SJSA1 (cell line): ENCODE measurements at regions not wholly inside any gene's neighbourhood (a gene's known extent, or its start where the extent isn't known, plus 50 kb on each side); places are given as distances from the start of the nearest gene placed in this dataset.

Source experiments
- DNase-seq, 2 experiments: peaks; one replicate each; pipeline ENCODE4 v3.0.0-alpha.2; 2015 to 2020; ENCODE audit warnings: low spot score in 2 of 2, low read depth in 1 of 2
- H3K27ac ChIP-seq: fragments of 250-450 bp; sonication (Bioruptor Pico); 2 replicates; pipeline ENCODE4 v1.5.1; 2020; ENCODE audit warnings: mild to moderate bottlenecking, moderate library complexity
- H3K27me3 ChIP-seq: fragments of 250-450 bp; sonication (Bioruptor Pico); replicated peaks from 2 replicates; pipeline ENCODE4 v1.5.1; 2020; ENCODE audit warnings: mild to moderate bottlenecking, moderate library complexity
- H3K36me3 ChIP-seq: fragments of 250-450 bp; sonication (Bioruptor Pico); 2 replicates; pipeline ENCODE4 v1.5.1; 2020; ENCODE audit warnings: mild to moderate bottlenecking
- H3K4me1 ChIP-seq: fragments of 250-450 bp; sonication (Bioruptor Pico); replicated peaks from 2 replicates; pipeline ENCODE4 v1.6.1; 2021; ENCODE audit warnings: mild to moderate bottlenecking
- H3K4me3 ChIP-seq: fragments of 250-450 bp; sonication (Bioruptor Pico); 2 replicates; pipeline ENCODE4 v1.5.1; 2020; ENCODE audit warnings: mild to moderate bottlenecking
- H3K9me3 ChIP-seq: fragments of 250-450 bp; sonication (Bioruptor Pico); replicated peaks from 2 replicates; pipeline ENCODE4 v1.5.1; 2020; ENCODE audit warnings: mild to moderate bottlenecking

DNA sequence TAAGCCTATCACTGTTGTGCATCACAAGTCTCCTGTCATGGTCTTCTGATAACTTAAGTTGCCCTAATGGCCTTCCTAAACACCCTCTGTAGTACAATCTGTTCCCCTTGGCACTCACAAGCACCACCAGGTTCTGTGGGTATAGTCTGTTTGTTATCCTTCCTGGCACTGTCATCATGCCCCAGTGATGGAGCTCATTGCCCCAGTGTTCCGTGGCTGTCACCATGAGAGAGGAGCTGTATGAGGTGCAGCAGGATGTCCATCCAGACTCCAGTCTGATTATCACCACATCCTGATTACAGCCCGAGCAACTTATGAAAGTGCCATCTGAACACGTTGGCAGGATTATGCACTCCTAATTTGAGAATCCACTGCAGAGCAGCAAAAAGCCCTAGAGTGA lies 380.1 kb downstream of the FRK start:
- Histone ChIP-seq H3K4me1 (no peaks in the 10 kb centered on the region), H3K4me3 (no peak overlapping the region), H3K9me3 (no peaks in the 10 kb centered on the region), H3K36me3 (no peaks in the 10 kb centered on the region), H3K27me3 (no peaks in the 10 kb centered on the region), H3K27ac (no peak overlapping the region)
- DNase-seq: no peak

DNA sequence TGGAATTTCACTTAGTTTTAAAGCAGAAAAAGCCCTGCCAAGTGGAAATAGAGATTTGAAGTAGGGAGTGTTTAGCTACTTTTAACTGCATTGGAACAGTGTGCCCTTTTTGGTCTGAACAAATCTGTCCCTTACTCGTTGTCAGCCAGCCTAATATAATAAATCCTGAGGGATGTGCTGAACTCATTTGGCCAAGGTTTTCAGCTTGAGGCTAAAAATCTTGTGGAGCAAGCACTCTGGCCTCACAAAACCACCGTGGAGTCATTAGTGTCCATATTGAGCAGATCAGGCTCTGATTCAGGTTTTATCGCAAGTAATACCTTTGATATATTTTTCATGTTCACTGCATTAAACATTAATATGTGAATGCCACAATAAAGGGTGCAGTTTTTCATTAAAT lies 383.5 kb downstream of the FRK start:
- no peaks in the 10 kb centered on the region for H3K27me3 ChIP-seq
- H3K9me3 ChIP-seq: no peaks in the 10 kb centered on the region
- no peak overlapping the region for H3K27ac ChIP-seq
- H3K4me1 ChIP-seq: no peaks in the 10 kb centered on the region
- H3K4me3 ChIP-seq: no peak overlapping the region
- no peak for DNase-seq
- H3K36me3 ChIP-seq: no peaks in the 10 kb centered on the region

DNA sequence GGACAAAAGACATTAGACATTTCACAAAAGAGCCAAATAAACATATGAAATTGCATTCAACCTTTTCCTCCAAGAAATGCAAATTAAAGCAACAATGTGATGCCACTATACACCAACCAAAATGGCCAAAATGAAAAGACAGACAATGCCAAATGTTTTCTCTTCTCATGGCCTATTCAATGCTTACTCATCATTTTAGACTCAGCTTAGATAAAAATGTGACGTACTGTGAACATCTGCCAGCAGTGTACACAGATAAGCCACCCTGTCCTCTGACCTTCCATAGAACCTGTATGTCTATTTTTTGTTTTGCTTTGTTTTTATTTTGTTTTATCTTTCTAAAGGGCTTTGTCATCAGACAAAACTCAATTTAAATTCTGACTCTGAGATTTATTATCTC lies 385.2 kb downstream of the FRK start:
- H3K4me1 ChIP-seq: no peaks in the 10 kb centered on the region
- 0 out of 2 replicates have a peak, but pooled peaks cover 6% of the 10 kb centered on the region for H3K27me3 ChIP-seq
- no peak overlapping the region for H3K27ac ChIP-seq
- no peak for DNase-seq
- H3K9me3 ChIP-seq: no peaks in the 10 kb centered on the region
- no peak overlapping the region for H3K4me3 ChIP-seq
- no peaks in the 10 kb centered on the region for H3K36me3 ChIP-seq

DNA sequence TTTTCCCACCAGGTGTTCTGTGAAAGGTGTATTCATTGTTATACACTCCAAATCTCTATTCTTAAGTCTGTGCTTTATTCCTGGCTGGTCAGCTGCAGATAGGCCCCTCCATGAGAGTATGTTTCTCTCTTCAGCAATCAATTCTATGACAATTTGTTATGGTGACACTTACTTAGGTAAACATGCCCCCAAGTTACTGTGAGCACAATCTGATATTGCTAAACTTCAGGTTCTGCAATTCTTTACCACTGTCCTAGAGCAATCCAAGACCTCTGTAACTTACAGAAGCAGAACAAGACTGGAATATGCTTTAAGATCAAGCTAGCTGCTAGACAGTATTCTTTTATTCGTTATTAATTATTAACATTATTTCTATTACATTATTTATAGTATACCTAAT lies 391.9 kb downstream of the FRK start:
- DNase-seq: no peak
- H3K9me3 ChIP-seq: no peaks in the 10 kb centered on the region
- no peaks in the 10 kb centered on the region for H3K36me3 ChIP-seq
- H3K4me3 ChIP-seq: no peak overlapping the region
- no peak overlapping the region for H3K27ac ChIP-seq
- no peaks in the 10 kb centered on the region for H3K4me1 ChIP-seq
- 0 out of 2 replicates have a peak, but pooled peaks cover 6% of the 10 kb centered on the region for H3K27me3 ChIP-seq

DNA sequence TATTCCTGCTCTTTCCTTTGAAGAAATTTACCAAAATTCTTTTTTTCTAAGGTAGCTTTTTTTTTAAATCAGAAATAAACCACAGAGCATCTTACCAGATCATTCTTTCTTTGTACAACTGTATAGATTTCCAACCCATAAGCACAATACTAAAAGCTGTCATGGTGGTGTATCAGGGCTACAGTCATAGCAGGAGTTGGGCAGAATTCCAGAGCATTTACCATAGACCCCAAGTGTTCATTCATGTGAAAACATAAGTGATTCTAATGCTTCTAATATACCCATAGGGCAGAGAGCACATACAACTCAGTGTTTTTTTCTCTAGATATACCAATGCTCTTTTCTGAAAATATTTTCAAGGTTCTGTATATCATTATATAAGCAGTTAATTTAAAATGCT lies 392.5 kb downstream of the FRK start:
- Histone ChIP-seq H3K27me3 (0 out of 2 replicates have a peak, but pooled peaks cover 6% of the 10 kb centered on the region), H3K27ac (no peak overlapping the region), H3K4me1 (no peaks in the 10 kb centered on the region), H3K4me3 (no peak overlapping the region), H3K36me3 (no peaks in the 10 kb centered on the region), H3K9me3 (no peaks in the 10 kb centered on the region)
- DNase-seq: no peak

DNA sequence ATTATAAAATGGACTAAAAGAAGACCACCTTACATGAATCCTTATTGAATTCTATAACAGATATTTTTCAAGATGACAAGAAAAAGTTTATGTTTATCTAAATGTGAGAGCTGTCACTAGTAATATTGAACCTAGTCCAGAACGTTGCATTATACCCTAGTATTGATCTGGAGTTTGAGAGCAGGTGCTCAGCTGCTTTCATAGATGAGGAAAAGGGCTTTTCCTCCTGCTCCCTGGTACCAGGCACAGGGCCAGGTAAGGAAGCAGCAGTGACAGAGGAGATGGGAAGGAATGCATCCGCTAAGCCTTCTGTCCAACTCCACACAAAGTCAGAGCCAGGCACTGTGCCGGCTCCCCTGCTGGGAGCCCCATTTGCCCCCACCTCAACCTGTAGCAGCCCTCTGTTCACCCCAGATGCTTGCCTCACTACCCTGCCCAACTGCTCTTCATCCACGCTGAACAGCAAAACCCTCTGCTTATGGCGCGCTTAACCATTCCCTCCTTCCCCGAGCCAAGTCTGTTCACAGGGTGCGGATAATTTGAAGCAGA lies 393.1 kb downstream of the FRK start:
- Histone ChIP-seq H3K9me3 (no peaks in the 10 kb centered on the region), H3K4me3 (no peak overlapping the region), H3K27me3 (0 out of 2 replicates have a peak, but pooled peaks cover 6% of the 10 kb centered on the region), H3K27ac (no peak overlapping the region), H3K36me3 (no peaks in the 10 kb centered on the region), H3K4me1 (no peaks in the 10 kb centered on the region)
- no peak for DNase-seq

DNA sequence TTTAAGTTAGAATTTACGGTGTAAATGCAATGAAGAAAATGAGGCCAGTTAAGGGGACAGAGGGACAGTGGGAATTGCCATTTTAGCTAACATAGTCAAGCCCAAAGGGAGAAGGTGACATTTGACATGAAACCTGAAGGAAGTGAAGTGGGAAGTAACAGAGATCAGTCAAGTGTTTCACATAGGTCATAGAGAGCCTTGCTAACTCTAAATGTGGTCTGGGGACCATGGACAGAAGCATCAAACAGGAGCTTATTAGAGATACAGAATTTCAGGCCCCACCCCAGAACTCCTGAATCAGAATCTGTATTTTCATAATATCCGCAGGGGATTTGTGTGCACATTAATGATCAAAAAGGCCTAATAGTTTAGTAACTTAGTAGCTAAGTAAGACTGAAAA lies 393.7 kb downstream of the FRK start:
- H3K4me1 ChIP-seq: no peaks in the 10 kb centered on the region

DNA sequence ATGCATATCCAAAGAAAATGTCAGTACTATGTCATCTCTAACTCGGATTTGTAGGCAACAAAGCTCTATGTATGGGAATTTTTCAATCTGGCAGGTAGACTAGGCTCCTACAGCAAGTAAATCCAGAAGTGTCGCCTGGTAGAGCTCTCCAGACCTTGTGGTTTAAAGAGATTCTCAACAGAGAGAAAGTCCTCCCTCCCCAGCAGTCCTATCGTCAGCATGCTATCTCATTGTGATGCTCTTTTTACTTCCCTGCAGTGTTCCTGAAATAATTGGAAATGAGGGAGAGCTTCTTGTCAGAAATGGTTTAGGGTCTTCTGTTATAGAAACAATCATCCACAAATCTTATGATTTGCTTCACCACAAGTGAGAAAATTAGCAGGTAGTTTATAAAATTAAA lies 395.4 kb downstream of the FRK start:
- no peaks in the 10 kb centered on the region for H3K36me3 ChIP-seq
- no peak overlapping the region for H3K27ac ChIP-seq
- H3K9me3 ChIP-seq: no peaks in the 10 kb centered on the region
- no peak for DNase-seq
- H3K4me1 ChIP-seq: no peaks in the 10 kb centered on the region
- H3K4me3 ChIP-seq: no peak overlapping the region
- H3K27me3 ChIP-seq: no peaks in the 10 kb centered on the region

More for the DNA sequence above, 393.7 kb downstream of the FRK start:
- 0 out of 2 replicates have a peak, but pooled peaks cover 6% of the 10 kb centered on the region for H3K27me3 ChIP-seq
- H3K9me3 ChIP-seq: no peaks in the 10 kb centered on the region
- no peak overlapping the region for H3K4me3 ChIP-seq
- no peaks in the 10 kb centered on the region for H3K36me3 ChIP-seq
- DNase-seq: no peak
- no peak overlapping the region for H3K27ac ChIP-seq

DNA sequence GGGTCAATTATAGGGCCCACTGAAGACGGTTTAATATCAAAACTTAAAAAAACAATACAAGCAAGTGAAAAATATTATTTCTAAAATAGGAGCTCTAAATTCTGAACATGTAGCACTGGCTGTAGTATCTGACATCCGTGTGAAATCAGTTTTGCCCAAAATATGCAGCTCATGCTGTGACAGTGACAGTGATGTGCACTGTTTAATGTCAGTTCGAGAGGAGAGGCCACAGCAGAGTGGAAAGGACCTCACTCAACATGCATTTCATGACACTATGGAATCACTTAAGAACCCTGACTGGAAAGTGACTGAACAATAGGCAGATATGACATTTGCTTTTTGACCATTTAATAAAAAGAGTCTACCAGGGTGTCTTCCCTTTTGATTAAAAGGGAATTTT lies 397.0 kb downstream of the FRK start:
- H3K36me3 ChIP-seq: no peaks in the 10 kb centered on the region
- H3K4me3 ChIP-seq: no peak overlapping the region
- no peaks in the 10 kb centered on the region for H3K4me1 ChIP-seq
- no peaks in the 10 kb centered on the region for H3K27me3 ChIP-seq
- no peak for DNase-seq
- H3K27ac ChIP-seq: no peak overlapping the region
- no peaks in the 10 kb centered on the region for H3K9me3 ChIP-seq

DNA sequence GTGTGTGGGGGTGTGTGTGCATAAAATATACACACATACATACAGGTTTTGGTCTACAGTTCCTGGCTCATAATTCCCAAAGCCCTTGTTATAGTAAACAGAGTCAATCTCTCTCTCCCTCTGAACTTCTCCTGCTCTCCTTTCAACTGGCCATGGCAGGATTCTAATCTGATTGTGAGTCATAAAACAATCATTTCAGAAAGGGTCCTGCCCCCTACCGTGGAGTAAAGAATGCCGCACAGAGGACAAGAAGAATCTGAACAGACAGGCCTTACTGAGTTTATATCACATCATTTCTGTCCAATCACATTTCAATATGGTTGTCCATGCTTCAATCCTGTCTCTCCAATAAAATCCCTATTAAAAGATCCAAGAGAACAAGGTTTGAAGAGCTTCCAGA lies 416.9 kb downstream of the FRK start:
- H3K4me1 ChIP-seq: no peaks in the 10 kb centered on the region
- no peak overlapping the region for H3K4me3 ChIP-seq
- no peaks in the 10 kb centered on the region for H3K9me3 ChIP-seq
- no peaks in the 10 kb centered on the region for H3K27me3 ChIP-seq
- no peaks in the 10 kb centered on the region for H3K36me3 ChIP-seq
- no peak for DNase-seq
- no peak overlapping the region for H3K27ac ChIP-seq

DNA sequence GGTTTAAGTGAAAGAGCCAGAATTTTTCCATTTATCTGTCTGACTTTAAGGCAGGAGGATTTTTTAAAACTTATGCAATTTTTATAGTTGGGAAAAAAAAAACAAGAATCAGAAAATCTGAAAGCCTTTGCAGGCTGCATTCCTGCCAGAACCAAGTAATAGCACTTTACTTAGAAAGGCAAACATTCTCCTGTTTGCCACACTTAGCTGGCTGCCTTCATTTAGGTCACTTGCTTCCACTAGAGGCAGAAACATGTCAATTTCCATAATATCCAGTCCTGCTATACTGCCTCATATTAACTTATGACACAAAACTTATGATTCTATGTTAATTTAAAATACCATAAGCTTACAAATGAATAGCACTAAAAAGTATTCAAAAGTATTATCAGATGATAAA lies 425.8 kb downstream of the FRK start:
- DNase-seq: no peak
- Histone ChIP-seq H3K9me3 (no peaks in the 10 kb centered on the region), H3K36me3 (no peaks in the 10 kb centered on the region), H3K4me3 (no peak overlapping the region), H3K4me1 (no peaks in the 10 kb centered on the region), H3K27ac (no peak overlapping the region), H3K27me3 (no peaks in the 10 kb centered on the region)

DNA sequence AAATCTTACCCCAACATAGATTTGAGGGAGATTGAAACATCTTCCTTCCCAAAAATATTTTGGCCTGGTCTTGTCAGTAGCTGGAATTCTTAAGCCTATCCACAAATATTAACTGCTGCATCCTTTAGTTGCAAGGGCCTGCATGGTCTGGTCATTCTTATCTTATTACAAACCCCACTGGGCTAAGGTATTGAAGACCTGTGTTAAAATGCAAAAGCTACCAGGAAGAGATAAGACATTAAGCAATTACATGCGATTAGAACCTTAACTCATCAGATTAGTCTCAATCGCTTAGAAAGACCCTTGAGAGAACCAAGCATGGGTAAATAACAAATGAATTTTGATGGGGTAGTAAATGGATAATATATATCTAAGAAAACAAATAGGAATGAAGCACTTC lies 426.6 kb downstream of the FRK start:
- Histone ChIP-seq H3K27me3 (no peaks in the 10 kb centered on the region), H3K4me1 (no peaks in the 10 kb centered on the region), H3K27ac (no peak overlapping the region), H3K36me3 (no peaks in the 10 kb centered on the region), H3K4me3 (no peak overlapping the region), H3K9me3 (no peaks in the 10 kb centered on the region)
- no peak for DNase-seq

DNA sequence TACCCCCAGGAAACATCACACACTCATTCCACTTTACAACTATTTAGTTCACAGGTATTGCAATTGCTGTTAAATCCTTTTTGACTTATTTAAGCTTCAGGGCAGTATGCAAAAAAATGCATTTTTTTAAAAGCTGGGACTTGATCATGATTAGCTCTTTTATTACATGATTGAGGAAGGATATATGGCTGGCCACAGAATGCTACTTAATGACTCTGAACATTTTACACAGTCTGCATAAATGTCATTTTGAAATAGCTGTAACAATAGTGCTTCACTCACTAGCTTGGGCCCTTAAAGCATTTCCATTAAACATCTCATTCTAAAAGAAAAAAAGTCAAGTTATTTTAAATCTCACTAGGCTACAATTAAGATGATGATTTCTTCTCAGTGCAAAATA lies 429.7 kb downstream of the FRK start:
- no peaks in the 10 kb centered on the region for H3K27me3 ChIP-seq

DNA sequence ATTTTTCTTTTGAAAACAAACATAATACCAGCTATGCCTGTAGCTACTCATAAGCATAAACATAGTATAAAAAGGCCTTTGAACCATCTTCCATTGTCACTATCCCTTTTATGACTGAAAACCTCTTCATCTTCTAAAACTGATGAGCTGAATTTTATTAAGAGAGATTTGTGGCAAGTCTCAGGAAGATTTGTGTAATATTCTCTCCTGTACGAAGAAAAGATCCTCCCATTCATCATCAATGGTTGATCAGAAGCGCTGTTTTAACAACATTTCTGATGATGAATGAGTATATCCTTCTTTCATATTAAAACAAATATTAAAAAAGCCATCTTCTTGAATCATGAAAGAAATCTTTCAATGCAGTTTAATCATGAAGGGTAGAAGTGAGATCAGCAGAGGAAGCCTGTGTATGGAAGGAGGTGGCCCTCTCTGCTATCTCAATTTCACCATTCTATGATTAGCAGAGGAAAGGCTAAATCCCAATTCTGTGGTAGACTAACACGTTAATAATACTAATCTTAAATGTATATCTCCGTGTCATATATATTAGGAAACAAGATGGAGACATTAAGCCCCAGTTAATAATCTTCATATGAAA lies 430.2 kb downstream of the FRK start:
- no peak for DNase-seq
- H3K27ac ChIP-seq: no peak overlapping the region
- no peaks in the 10 kb centered on the region for H3K4me1 ChIP-seq
- H3K27me3 ChIP-seq: no peaks in the 10 kb centered on the region
- no peak overlapping the region for H3K4me3 ChIP-seq
- H3K9me3 ChIP-seq: no peaks in the 10 kb centered on the region
- no peaks in the 10 kb centered on the region for H3K36me3 ChIP-seq

More for the DNA sequence above, 429.7 kb downstream of the FRK start:
- no peak for DNase-seq
- Histone ChIP-seq H3K9me3 (no peaks in the 10 kb centered on the region), H3K27ac (no peak overlapping the region), H3K4me1 (no peaks in the 10 kb centered on the region), H3K36me3 (no peaks in the 10 kb centered on the region), H3K4me3 (no peak overlapping the region)

DNA sequence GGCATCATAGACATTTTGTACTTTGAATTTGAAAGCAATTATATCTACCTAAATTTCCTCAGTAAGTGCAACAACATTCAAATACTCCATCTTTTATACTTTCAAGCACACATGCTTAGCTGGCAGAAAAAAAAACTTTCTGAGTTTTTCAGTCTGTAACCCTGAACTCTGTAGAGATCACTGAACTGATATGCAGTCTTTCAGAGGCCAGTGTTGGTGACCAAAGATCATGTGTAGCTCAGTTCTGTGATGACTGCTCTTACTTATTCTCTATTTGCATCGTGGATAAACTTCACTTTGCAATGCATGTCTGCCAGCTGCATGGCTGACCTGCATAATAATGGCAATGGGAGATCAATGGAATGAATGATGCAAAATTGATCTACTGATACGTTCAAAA lies 431.3 kb downstream of the FRK start:
- no peak overlapping the region for H3K4me3 ChIP-seq
- no peak for DNase-seq
- no peak overlapping the region for H3K27ac ChIP-seq
- H3K27me3 ChIP-seq: no peaks in the 10 kb centered on the region
- no peaks in the 10 kb centered on the region for H3K36me3 ChIP-seq
- no peaks in the 10 kb centered on the region for H3K4me1 ChIP-seq
- no peaks in the 10 kb centered on the region for H3K9me3 ChIP-seq
